Spleen (tissue), 11 donors: ENCODE measurements at regions not wholly inside any gene's neighbourhood (a gene's known extent, or its start where the extent isn't known, plus 50 kb on each side); places are given as distances from the start of the nearest gene placed in this dataset.

Source experiments
- DNase-seq: peaks from one replicate; pipeline ENCODE4 v3.0.0-alpha.2; 2020
- H3K27ac ChIP-seq, 8 donors: fragments of 200-600 bp; sonication (generic) in 7 of 8; 1 replicate in 4 of 8; 2 replicates in 4 of 8; pipeline versions ENCODE4 v1.5.0 to v1.8.0; 2016 to 2021; ENCODE audit warnings: inconsistent platforms in 4 of 8, mild to moderate bottlenecking in 4 of 8, moderate library complexity in 1 of 8
- H3K27me3 ChIP-seq, 7 donors: fragments of 200-600 bp; sonication (generic) in 6 of 7; replicated peaks in 1 of 7; 1 replicate in 4 of 7; 2 replicates in 3 of 7; pipeline versions ENCODE4 v1.5.0 to v1.8.0; 2016 to 2021; ENCODE audit warnings: inconsistent platforms in 3 of 7, mild to moderate bottlenecking in 1 of 7
- H3K36me3 ChIP-seq, 6 donors: fragments of 200-600 bp; sonication (generic) in 5 of 6; 1 replicate in 4 of 6; 2 replicates in 2 of 6; pipeline versions ENCODE4 v1.5.0 to v1.8.0; 2016 to 2021; ENCODE audit warnings: inconsistent platforms in 2 of 6
- H3K4me1 ChIP-seq, 6 donors: fragments of 200-600 bp; sonication (generic) in 5 of 6; 1 replicate in 3 of 6; 2 replicates in 3 of 6; pipeline versions ENCODE4 v1.5.0 to v1.8.0; 2016 to 2021; ENCODE audit warnings: inconsistent platforms in 3 of 6
- H3K4me3 ChIP-seq, 8 donors: fragments of 200-600 bp; sonication (generic) in 7 of 8; 1 replicate in 4 of 8; 2 replicates in 4 of 8; pipeline versions ENCODE4 v1.5.0 to v1.8.0; 2016 to 2021; ENCODE audit warnings: inconsistent platforms in 4 of 8, mild to moderate bottlenecking in 4 of 8, moderate library complexity in 2 of 8
- H3K9me3 ChIP-seq, 8 donors: fragments of 200-600 bp; sonication (generic) in 7 of 8; 1 replicate in 4 of 8; 2 replicates in 4 of 8; pipeline versions ENCODE4 v1.5.0 to v1.8.0; 2016 to 2021; ENCODE audit warnings: inconsistent platforms in 4 of 8
- POLR2A ChIP-seq, 3 donors: fragments of 450-650 bp; IDR thresholded peaks; one replicate each; pipeline ENCODE4 v1.5.1; 2017; ENCODE audit warnings: antibody characterized with exemption in 3 of 3, mild to moderate bottlenecking in 1 of 3
- POLR2AphosphoS5 ChIP-seq, 3 donors: sonication (generic); formaldehyde crosslinking; IDR thresholded peaks; one replicate each; pipeline ENCODE4 v1.5.1; 2017; ENCODE audit warnings: antibody characterized with exemption in 3 of 3
- WGBS, 5 donors: extraction: QIAGEN DNeasy Blood & Tissue Kit in 3 of 5; methylation state at CpG; one replicate each; pipeline versions ENCODE4 v1.1.5 to v1.1.7; 2013 to 2018; 5-methylcytosine and 5-hydroxymethylcytosine counted together
- intact Hi-C: fragments of 100-400 bp; cut with DNase I; formaldehyde crosslinking; loops from one replicate; pipeline ENCODE4 v1.15.0; 2023; ENCODE audit warnings: low total_unique reads
- TF ChIP-seq, protein P1 (sequence below), 11 experiments: fragments of 200-600 bp in 7 of 11; fragments of 450-650 bp in 4 of 11; sonication (generic) in 4 of 11; IDR thresholded peaks in 8 of 11; conservative IDR thresholded peaks in 3 of 11; 1 replicate in 7 of 11; 2 replicates in 4 of 11; pipeline versions ENCODE4 v1.4.0 to v1.8.0; 2016 to 2021; ENCODE audit warnings: antibody characterized with exemption in 11 of 11, inconsistent platforms in 4 of 11, mild to moderate bottlenecking in 1 of 11
- donor health status: healthy with polysubstance abuse.
- donor health status: DM: no; HTN: no; CAD: no; lungs with moderate emphysema.
- donor health status: DM: no; HTN: no; CAD: no.
- donor health status: Bipolar disorder and iron deficiency.
- donor health status: healthy.
- donor health status: DM: no; HTN: no; CAD: no.
- donor health status: DM: yes; HTN: yes; CAD: no.

DNA sequence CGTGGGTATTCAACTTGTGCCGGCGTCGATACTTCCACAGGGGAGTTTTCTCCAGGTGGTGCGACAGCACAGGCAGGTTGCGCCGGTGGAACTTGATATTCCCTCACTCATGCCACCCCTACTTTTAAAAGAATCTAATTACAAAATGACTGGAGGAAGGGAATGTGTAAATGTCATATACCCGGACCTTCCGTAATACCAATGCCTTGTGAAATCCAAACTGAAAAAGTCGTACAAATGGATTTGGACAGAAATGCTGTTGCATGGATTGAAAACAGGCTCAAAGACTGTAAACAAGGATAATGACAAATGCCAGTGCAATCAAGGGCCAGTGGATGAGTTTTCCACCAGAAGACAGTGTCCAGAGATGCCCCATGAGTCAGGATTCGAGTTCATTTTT is 235.3 kb upstream of the USP25 start:
- no peak overlapping the region for H3K27ac ChIP-seq
- TF ChIP-seq, protein P1, sequence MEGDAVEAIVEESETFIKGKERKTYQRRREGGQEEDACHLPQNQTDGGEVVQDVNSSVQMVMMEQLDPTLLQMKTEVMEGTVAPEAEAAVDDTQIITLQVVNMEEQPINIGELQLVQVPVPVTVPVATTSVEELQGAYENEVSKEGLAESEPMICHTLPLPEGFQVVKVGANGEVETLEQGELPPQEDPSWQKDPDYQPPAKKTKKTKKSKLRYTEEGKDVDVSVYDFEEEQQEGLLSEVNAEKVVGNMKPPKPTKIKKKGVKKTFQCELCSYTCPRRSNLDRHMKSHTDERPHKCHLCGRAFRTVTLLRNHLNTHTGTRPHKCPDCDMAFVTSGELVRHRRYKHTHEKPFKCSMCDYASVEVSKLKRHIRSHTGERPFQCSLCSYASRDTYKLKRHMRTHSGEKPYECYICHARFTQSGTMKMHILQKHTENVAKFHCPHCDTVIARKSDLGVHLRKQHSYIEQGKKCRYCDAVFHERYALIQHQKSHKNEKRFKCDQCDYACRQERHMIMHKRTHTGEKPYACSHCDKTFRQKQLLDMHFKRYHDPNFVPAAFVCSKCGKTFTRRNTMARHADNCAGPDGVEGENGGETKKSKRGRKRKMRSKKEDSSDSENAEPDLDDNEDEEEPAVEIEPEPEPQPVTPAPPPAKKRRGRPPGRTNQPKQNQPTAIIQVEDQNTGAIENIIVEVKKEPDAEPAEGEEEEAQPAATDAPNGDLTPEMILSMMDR (IDR thresholded peaks at IDR 0.05 in 8 of 11, conservative IDR thresholded peaks at IDR 0.05 in 3 of 11) = no peak
- TF ChIP-seq POLR2A (IDR thresholded peaks at IDR 0.05) = no peak
- no peak for TF ChIP-seq POLR2AphosphoS5 (IDR thresholded peaks at IDR 0.05)
- no peak overlapping the region for H3K4me3 ChIP-seq
- intact Hi-C loops = no loop called here
- H3K9me3 ChIP-seq = no peaks in the 10 kb centered on the region
- H3K27me3 ChIP-seq = no peaks in the 10 kb centered on the region
- H3K36me3 ChIP-seq = no peaks in the 10 kb centered on the region
- DNase-seq = no peak
- H3K4me1 ChIP-seq = no peaks in the 10 kb centered on the region
- WGBS, 5 donors = 88 to 94% (median 92%) methylated on average over 11 of the region's 11 CpGs

DNA sequence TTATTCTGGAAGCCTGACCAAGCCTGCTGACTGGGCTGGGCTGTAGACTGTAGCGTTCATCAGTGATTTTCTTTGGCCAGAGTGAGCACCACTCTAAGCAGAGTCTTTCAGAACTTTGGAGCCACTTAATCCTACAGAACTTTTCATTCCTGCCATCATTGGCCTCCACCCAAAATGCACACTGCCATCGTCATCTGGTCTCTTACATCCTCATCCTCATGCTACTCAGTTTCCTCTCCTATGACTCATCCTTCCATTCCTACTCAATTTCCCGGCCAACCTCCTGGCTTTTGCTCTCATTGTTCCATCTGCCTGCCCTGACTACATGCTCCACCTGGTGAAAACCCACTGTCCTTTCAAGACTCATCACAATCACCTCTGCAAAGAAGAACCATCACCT is 233.8 kb upstream of the USP25 start:
- WGBS, 5 donors = 63 to 84% (median 81%) methylated on average over 3 of the region's 3 CpGs
- TF ChIP-seq, protein P1 (IDR thresholded peaks at IDR 0.05 in 8 of 11, conservative IDR thresholded peaks at IDR 0.05 in 3 of 11) = no peak
- TF ChIP-seq POLR2AphosphoS5 (IDR thresholded peaks at IDR 0.05) (no peak), POLR2A (IDR thresholded peaks at IDR 0.05) (no peak)
- no peak for DNase-seq
- Histone ChIP-seq H3K36me3 (no peaks in the 10 kb centered on the region), H3K4me1 (no peaks in the 10 kb centered on the region), H3K27ac (no peak overlapping the region), H3K4me3 (no peak overlapping the region), H3K9me3 (no peaks in the 10 kb centered on the region), H3K27me3 (no peaks in the 10 kb centered on the region)
- intact Hi-C loops = no loop called here

DNA sequence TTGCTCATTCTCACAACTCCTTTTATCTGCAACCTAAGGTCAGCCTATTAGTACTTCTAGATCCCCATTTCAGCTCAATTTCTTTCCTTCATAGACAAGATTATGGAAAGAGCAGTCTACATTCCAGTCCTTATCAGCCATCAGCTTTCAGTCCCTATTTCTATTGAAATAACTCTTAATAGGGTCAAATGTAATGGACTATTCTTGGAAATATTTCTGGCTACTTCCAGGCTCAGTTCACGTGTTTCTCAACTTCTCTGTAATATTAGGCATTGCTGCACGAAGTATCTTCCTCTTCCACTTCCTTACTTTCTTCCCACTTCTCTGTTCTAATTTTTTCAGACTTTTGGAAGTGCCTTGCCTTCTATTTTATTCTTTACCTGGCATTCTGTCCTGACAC is 232.9 kb upstream of the USP25 start:
- Histone ChIP-seq H3K36me3 (no peaks in the 10 kb centered on the region), H3K27me3 (no peaks in the 10 kb centered on the region), H3K4me1 (no peaks in the 10 kb centered on the region), H3K4me3 (no peak overlapping the region), H3K9me3 (no peaks in the 10 kb centered on the region), H3K27ac (no peak overlapping the region)
- no peak for TF ChIP-seq POLR2A (IDR thresholded peaks at IDR 0.05)
- TF ChIP-seq POLR2AphosphoS5 (IDR thresholded peaks at IDR 0.05) = no peak
- TF ChIP-seq, protein P1 (IDR thresholded peaks at IDR 0.05 in 8 of 11, conservative IDR thresholded peaks at IDR 0.05 in 3 of 11) = no peak
- 27 to 64% (median 37%) methylated on average over 2 of the region's 2 CpGs for WGBS, 5 donors
- intact Hi-C loops = no loop called here
- DNase-seq = no peak

DNA sequence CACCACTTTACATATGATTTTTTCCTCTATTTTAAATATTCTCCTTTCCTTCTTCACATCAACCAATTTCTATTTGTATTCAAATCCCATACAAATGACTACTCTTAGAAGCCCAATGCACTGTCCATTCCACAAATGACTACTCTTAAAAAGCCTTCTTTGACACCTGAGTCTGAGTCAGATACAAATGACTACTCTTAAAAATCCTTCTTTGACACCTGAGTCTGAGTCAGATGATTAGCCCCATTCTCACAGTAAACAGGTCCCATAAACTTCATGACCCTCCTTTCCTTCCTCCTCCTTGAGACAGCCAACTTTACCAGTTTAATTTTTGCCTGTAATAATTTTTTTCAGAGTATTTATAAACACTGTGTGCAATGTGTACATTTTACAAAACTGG is 231.3 kb upstream of the USP25 start:
- Histone ChIP-seq H3K36me3 (no peaks in the 10 kb centered on the region), H3K4me1 (no peaks in the 10 kb centered on the region), H3K4me3 (no peak overlapping the region), H3K27me3 (no peaks in the 10 kb centered on the region), H3K27ac (no peak overlapping the region), H3K9me3 (no peaks in the 10 kb centered on the region)
- intact Hi-C loops = no loop called here
- TF ChIP-seq, protein P1 (IDR thresholded peaks at IDR 0.05 in 8 of 11, conservative IDR thresholded peaks at IDR 0.05 in 3 of 11) = no peak
- no peak for TF ChIP-seq POLR2AphosphoS5 (IDR thresholded peaks at IDR 0.05)
- TF ChIP-seq POLR2A (IDR thresholded peaks at IDR 0.05) = no peak
- no peak for DNase-seq
